Lower leg skin (tissue), 4 donors: ENCODE measurements at regions not wholly inside any gene's neighbourhood (a gene's known extent, or its start where the extent isn't known, plus 50 kb on each side); places are given as distances from the start of the nearest gene placed in this dataset.
"Not testable (repeated sequence)": the region's sequence is repeated elsewhere in the genome, so short reads cannot be mapped to it uniquely, and the experiment has no call there.

Source experiments
- DNase-seq, 2 donors: peaks; one replicate each; pipeline ENCODE4 v3.0.0-alpha.2; 2019; ENCODE audit warnings: low spot score in 2 of 2
- H3K4me3 ChIP-seq: fragments of 200-600 bp; sonication (generic); 2 replicates; pipeline ENCODE4 v1.5.1; 2017; ENCODE audit warnings: mild to moderate bottlenecking, low read depth; ENCODE audit not compliant: poor library complexity, severe bottlenecking
- CTCF ChIP-seq, 3 donors: fragments of 450-650 bp; IDR thresholded peaks; one replicate each; pipeline ENCODE4 v1.5.1; 2016; ENCODE audit warnings: antibody characterized with exemption in 3 of 3, mild to moderate bottlenecking in 3 of 3, moderate library complexity in 2 of 3
- POLR2A ChIP-seq, 2 donors: fragments of 450-650 bp; IDR thresholded peaks; one replicate each; pipeline ENCODE4 v1.6.1; 2016 to 2017; ENCODE audit warnings: antibody characterized with exemption in 2 of 2, mild to moderate bottlenecking in 1 of 2, moderate library complexity in 1 of 2
- WGBS, 2 donors: methylation state at CpG; one replicate each; pipeline ENCODE4 v1.1.5; 2018; 5-methylcytosine and 5-hydroxymethylcytosine counted together
- intact Hi-C: fragments of 100-400 bp; cut with DNase I; formaldehyde crosslinking; loops from one replicate; pipeline ENCODE4 v1.15.0; 2023; ENCODE audit warnings: low total_unique reads

GRCh38 chr17:78299049-78299448, 60.8 kb downstream of the SOCS3 start:
- intact Hi-C loops: no loop called here
- WGBS, 2 donors: 82 to 91% methylated on average over 11 of the region's 11 CpGs
- no peak for TF ChIP-seq CTCF (IDR thresholded peaks at IDR 0.05)
- no peak for TF ChIP-seq POLR2A (IDR thresholded peaks at IDR 0.05)
- no peak for DNase-seq
- no peak overlapping the region for H3K4me3 ChIP-seq

- 74 to 81% methylated on average over 15 of the region's 15 CpGs for WGBS, 2 donors
- TF ChIP-seq CTCF (IDR thresholded peaks at IDR 0.05): no peak
- TF ChIP-seq POLR2A (IDR thresholded peaks at IDR 0.05): no peak
These were observed 63.3 kb downstream of the TMEM235 start for GRCh38 chr17:78294776-78295175.

GRCh38 chr17:78294356-78294755, 62.9 kb downstream of the TMEM235 start:
- TF ChIP-seq CTCF (IDR thresholded peaks at IDR 0.05) (no peak), POLR2A (IDR thresholded peaks at IDR 0.05) (no peak)
- 75 to 86% methylated on average over 9 of the region's 9 CpGs for WGBS, 2 donors
- intact Hi-C loops: loop anchor here (5.0 kb wide), 1 partner anchor 128 kb away; no protein-coding TSS in a partner anchor
- DNase-seq: no peak
- no peak overlapping the region for H3K4me3 ChIP-seq

More at GRCh38 chr17:78294776-78295175, 63.3 kb downstream of the TMEM235 start:
- no peak overlapping the region for H3K4me3 ChIP-seq
- intact Hi-C loops: loop anchor here (5.0 kb wide), 1 partner anchor 128 kb away; no protein-coding TSS in a partner anchor
- DNase-seq: no peak

- not testable (repeated sequence) for H3K4me3 ChIP-seq, DNase-seq
- WGBS, 2 donors: 75 to 81% methylated on average over 6 of the region's 6 CpGs
- intact Hi-C loops: loop anchor here (5.0 kb wide), 1 partner anchor 129 kb away; no protein-coding TSS in a partner anchor
These were observed 61.7 kb downstream of the TMEM235 start for GRCh38 chr17:78293151-78293550.

GRCh38 chr17:78291944-78292910, 60.8 kb downstream of the TMEM235 start:
- no peak overlapping the region for H3K4me3 ChIP-seq
- no peak for DNase-seq
- intact Hi-C loops: loop anchor here (5.0 kb wide), 1 partner anchor 130 kb away; no protein-coding TSS in a partner anchor
- 84 to 88% methylated on average over 20 to 24 of the region's 26 CpGs for WGBS, 2 donors
- no peak for TF ChIP-seq CTCF (IDR thresholded peaks at IDR 0.05)
- no peak for TF ChIP-seq POLR2A (IDR thresholded peaks at IDR 0.05)

- no peak for TF ChIP-seq CTCF (IDR thresholded peaks at IDR 0.05)
- intact Hi-C loops: loop anchor here (5.0 kb wide), 1 partner anchor 132 kb away; no protein-coding TSS in a partner anchor
- 90 to 93% methylated on average over 7 of the region's 7 CpGs for WGBS, 2 donors
- no peak overlapping the region for H3K4me3 ChIP-seq
- DNase-seq: no peak
These were observed 59.3 kb downstream of the TMEM235 start for GRCh38 chr17:78290721-78291120.
